Stimulated activated CD8-positive, alpha-beta memory T cell treated with anti-CD3 and anti-CD28 coated beads, Interleukin-7, amount 100 ng/mL, for 24 hours (primary cell): ENCODE measurements at regions not wholly inside any gene's neighbourhood (a gene's known extent, or its start where the extent isn't known, plus 50 kb on each side); places are given as distances from the start of the nearest gene placed in this dataset.
"Not testable (repeated sequence)": the region's sequence is repeated elsewhere in the genome, so short reads cannot be mapped to it uniquely, and the experiment has no call there.

ENCODE experiments used
- DNase-seq: peaks from one replicate; pipeline ENCODE4 v3.0.0-alpha.2; 2020; ENCODE audit warnings: low read depth

- DNase-seq, result no peak
Measured at GRCh38 chr14:37650356-37651037, 55.1 kb downstream of the TTC6 start.

- no peak for DNase-seq
Measured at GRCh38 chr14:37652042-37652441, 56.6 kb downstream of the TTC6 start.

GRCh38 chr14:37655418-37655817, 60.0 kb downstream of the TTC6 start:
- no peak for DNase-seq

- no peak for DNase-seq
Measured at GRCh38 chr14:37658156-37658555, 62.7 kb downstream of the TTC6 start.

- DNase-seq, result no peak
Measured at GRCh38 chr14:37663498-37663897, 68.1 kb downstream of the TTC6 start.

- no peak for DNase-seq
Measured at GRCh38 chr14:37665479-37665878, 70.0 kb downstream of the TTC6 start.

GRCh38 chr14:37665951-37666350, 70.5 kb downstream of the TTC6 start:
- DNase-seq, result no peak

GRCh38 chr14:37668646-37669045, 73.2 kb downstream of the TTC6 start:
- no peak for DNase-seq

- DNase-seq, result no peak
Measured at GRCh38 chr14:37669242-37669641, 73.8 kb downstream of the TTC6 start.

GRCh38 chr14:37673439-37673838, 78.0 kb downstream of the TTC6 start:
- no peak for DNase-seq

GRCh38 chr14:37678916-37679315, 83.5 kb downstream of the TTC6 start:
- no peak for DNase-seq

- no peak for DNase-seq
Measured at GRCh38 chr14:37681486-37681885, 86.1 kb downstream of the TTC6 start.

GRCh38 chr14:37692680-37693079, 97.3 kb downstream of the TTC6 start:
- not testable (repeated sequence) for DNase-seq

GRCh38 chr14:37693420-37693819, 98.0 kb downstream of the TTC6 start:
- DNase-seq, result not testable (repeated sequence)

- no peak for DNase-seq
Measured at GRCh38 chr14:37695866-37696265, 100.4 kb downstream of the TTC6 start.

- DNase-seq, result no peak
Measured at GRCh38 chr14:37697489-37698121, 102.2 kb downstream of the TTC6 start.

GRCh38 chr14:37698840-37699777, 103.7 kb downstream of the TTC6 start:
- DNase-seq, result no peak

GRCh38 chr14:37707716-37708115, 112.3 kb downstream of the TTC6 start:
- DNase-seq, result no peak

GRCh38 chr14:37708481-37708880, 113.1 kb downstream of the TTC6 start:
- no peak for DNase-seq

GRCh38 chr14:37709419-37710195, 114.2 kb downstream of the TTC6 start:
- DNase-seq, result no peak

GRCh38 chr14:37711356-37711830, 116.0 kb downstream of the TTC6 start:
- no peak for DNase-seq
